Testis (tissue), 2 donors: ENCODE measurements at regions not wholly inside any gene's neighbourhood (a gene's known extent, or its start where the extent isn't known, plus 50 kb on each side); places are given as distances from the start of the nearest gene placed in this dataset.

ENCODE experiments used
- DNase-seq: peaks from one replicate; pipeline ENCODE4 v3.0.0-alpha.2; 2019
- H3K27ac ChIP-seq, 2 donors: fragments of 200-600 bp; sonication (generic); one replicate each; pipeline ENCODE4 v1.5.1; 2019
- H3K27me3 ChIP-seq: fragments of 200-600 bp; sonication (generic); one replicate; pipeline ENCODE4 v1.5.1; 2019
- H3K36me3 ChIP-seq: fragments of 200-600 bp; sonication (generic); one replicate; pipeline ENCODE4 v1.5.1; 2017; ENCODE audit warnings: low read depth; ENCODE audit errors: missing control alignments
- H3K4me1 ChIP-seq: fragments of 200-600 bp; sonication (generic); one replicate; pipeline ENCODE4 v1.5.1; 2019
- H3K4me3 ChIP-seq, 2 donors: fragments of 200-600 bp; sonication (generic); one replicate each; pipeline ENCODE4 v1.5.1; 2017 to 2019
- H3K9me3 ChIP-seq: fragments of 200-600 bp; sonication (generic); one replicate; pipeline ENCODE4 v1.5.1; 2017
- POLR2A ChIP-seq: fragments of 450-650 bp; IDR thresholded peaks from one replicate; pipeline ENCODE4 v1.6.1; 2017; ENCODE audit warnings: antibody characterized with exemption, mild to moderate bottlenecking, moderate library complexity
- WGBS, 2 donors: methylation state at CpG; one replicate each; pipeline ENCODE4 v1.1.5; 2018; 5-methylcytosine and 5-hydroxymethylcytosine counted together
- intact Hi-C: fragments of 100-400 bp; cut with DNase I; formaldehyde crosslinking; loops from one replicate; pipeline ENCODE4 v1.15.1; 2023; ENCODE audit warnings: low total_unique reads
- TF ChIP-seq, protein P1 (sequence below), 3 experiments: fragments of 450-650 bp in 2 of 3; fragments of 200-600 bp in 1 of 3; sonication (generic) in 1 of 3; IDR thresholded peaks; one replicate each; pipeline ENCODE4 v1.5.1; 2016 to 2019; ENCODE audit warnings: antibody characterized with exemption in 3 of 3, mild to moderate bottlenecking in 2 of 3, moderate library complexity in 1 of 3

DNA sequence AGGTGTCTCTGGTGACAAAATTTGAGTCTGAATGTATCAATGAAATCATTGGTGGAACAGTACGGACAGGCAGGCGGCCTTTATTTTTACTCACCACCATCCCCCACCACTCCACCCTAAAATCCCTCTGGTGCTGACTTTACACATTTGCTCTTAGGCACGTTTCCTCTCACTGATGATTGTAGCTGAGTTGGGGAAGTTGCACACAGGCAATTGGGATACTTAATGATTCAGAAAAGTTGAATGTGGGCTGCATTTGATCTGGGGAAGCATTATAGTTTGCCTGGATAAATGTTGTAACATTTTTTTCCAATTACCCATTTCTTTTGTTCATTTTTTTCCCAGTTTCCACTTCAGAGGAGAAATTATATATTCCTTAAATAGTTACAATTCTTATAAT is 658.4 kb downstream of the TLR4 start:
- intact Hi-C loops, result no loop called here
- no peak for TF ChIP-seq POLR2A
- TF ChIP-seq, protein P1, sequence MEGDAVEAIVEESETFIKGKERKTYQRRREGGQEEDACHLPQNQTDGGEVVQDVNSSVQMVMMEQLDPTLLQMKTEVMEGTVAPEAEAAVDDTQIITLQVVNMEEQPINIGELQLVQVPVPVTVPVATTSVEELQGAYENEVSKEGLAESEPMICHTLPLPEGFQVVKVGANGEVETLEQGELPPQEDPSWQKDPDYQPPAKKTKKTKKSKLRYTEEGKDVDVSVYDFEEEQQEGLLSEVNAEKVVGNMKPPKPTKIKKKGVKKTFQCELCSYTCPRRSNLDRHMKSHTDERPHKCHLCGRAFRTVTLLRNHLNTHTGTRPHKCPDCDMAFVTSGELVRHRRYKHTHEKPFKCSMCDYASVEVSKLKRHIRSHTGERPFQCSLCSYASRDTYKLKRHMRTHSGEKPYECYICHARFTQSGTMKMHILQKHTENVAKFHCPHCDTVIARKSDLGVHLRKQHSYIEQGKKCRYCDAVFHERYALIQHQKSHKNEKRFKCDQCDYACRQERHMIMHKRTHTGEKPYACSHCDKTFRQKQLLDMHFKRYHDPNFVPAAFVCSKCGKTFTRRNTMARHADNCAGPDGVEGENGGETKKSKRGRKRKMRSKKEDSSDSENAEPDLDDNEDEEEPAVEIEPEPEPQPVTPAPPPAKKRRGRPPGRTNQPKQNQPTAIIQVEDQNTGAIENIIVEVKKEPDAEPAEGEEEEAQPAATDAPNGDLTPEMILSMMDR (IDR thresholded peaks at IDR 0.05), result no peak
- 81 to 85% methylated on average over 3 of the region's 3 CpGs for WGBS, 2 donors
- Histone ChIP-seq H3K36me3 (no peaks in the 10 kb centered on the region), H3K4me1 (no peaks in the 10 kb centered on the region), H3K4me3 (no peak overlapping the region), H3K9me3 (no peaks in the 10 kb centered on the region), H3K27me3 (no peaks in the 10 kb centered on the region), H3K27ac (no peak overlapping the region)
- DNase-seq, result no peak

DNA sequence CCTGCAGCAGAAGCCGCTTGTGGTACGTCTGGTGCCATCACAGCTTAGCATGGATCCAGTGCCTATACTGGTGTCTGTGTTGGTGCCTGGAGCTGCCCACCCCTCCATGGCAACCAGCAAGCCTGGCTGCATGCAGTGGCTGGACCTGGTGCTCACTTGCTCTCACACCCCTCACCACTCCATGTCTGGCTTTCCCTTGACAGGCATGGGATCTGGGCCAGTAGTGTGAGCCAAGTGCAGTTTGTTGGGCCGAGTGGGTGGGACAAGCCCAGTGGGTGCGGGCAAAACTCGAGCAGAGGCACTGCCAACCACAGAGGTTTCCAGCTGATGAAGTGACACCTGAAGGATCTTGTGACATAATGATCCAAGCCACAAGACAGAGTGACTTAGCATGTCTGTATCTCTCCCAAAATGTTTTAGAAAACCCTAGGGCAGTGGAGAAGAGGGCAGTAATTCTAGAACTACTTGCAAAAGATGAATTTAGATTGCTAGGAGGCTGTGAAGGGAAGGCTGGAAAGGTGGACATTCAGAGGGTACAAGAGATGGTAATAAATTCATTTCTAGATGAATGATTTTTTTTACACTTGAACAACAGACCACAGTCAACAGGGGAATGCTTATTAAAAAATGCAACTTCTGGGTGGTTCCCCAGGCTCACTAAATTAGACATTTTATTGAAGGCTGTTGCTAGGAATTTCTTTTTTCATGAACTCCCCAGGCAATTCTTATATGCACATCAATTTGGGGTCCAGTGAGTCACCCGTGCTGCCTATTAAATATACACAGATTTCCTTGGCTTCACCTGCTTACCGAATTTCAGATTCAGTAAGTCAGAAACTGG is 660.3 kb downstream of the TLR4 start:
- Histone ChIP-seq H3K4me3 (no peak overlapping the region), H3K27me3 (no peaks in the 10 kb centered on the region), H3K27ac (no peak overlapping the region), H3K36me3 (no peaks in the 10 kb centered on the region), H3K9me3 (no peaks in the 10 kb centered on the region), H3K4me1 (no peaks in the 10 kb centered on the region)
- WGBS, 2 donors, result 80 to 90% methylated on average over 6 to 7 of the region's 7 CpGs
- intact Hi-C loops, result no loop called here
- DNase-seq, result no peak
- TF ChIP-seq, protein P1 (IDR thresholded peaks at IDR 0.05), result no peak
- TF ChIP-seq POLR2A, result no peak

DNA sequence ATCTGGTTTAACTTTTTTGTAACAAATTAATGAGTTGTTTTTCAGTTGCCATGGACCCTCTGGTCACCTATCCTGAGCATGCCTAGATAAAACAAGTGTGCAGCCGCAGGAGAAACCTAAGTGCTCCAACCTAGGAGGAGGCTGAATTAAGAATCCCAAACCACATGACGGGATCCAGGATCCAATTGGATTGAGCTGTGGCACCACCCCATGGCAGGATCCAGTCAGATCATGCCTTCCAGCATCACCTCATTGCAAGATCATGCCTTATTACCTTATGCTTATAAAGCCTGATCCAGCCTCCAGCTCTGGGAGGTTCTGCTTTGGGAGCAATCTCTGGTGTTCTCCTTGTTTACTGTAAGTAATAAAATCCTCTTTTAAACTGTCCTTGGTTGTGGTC is 662.0 kb downstream of the TLR4 start:
- DNase-seq, result no peak
- intact Hi-C loops, result no loop called here
- H3K36me3 ChIP-seq, result no peaks in the 10 kb centered on the region
- H3K27me3 ChIP-seq, result no peaks in the 10 kb centered on the region
- no peak overlapping the region for H3K4me3 ChIP-seq
- no peak for TF ChIP-seq POLR2A
- TF ChIP-seq, protein P1 (IDR thresholded peaks at IDR 0.05), result no peak
- no peaks in the 10 kb centered on the region for H3K4me1 ChIP-seq
- no peaks in the 10 kb centered on the region for H3K9me3 ChIP-seq
- 92 to 97% methylated on average over 2 of the region's 2 CpGs for WGBS, 2 donors
- no peak overlapping the region for H3K27ac ChIP-seq

DNA sequence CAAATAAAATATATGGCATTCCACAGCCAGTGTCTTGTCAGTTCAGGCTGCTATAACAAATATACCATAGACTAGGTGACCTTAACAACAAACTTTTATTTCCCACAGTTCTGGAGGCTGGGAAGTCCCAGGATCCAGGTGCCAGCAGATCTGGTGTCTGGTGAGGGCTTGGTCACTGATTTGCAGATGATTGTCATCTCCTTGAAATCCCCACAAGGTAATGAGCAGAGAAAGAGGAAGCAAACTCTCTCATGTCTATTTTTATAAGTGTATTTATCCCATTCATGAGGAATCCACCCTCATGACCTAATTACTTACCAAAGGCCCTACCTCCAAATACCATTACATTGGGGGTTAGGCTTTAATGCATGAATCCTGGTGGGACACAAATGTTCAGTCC is 663.2 kb downstream of the TLR4 start:
- no peaks in the 10 kb centered on the region for H3K9me3 ChIP-seq
- no peaks in the 10 kb centered on the region for H3K4me1 ChIP-seq
- no peak for DNase-seq
- no peak overlapping the region for H3K27ac ChIP-seq
- TF ChIP-seq, protein P1 (IDR thresholded peaks at IDR 0.05), result no peak
- no peak for TF ChIP-seq POLR2A
- H3K4me3 ChIP-seq, result no peak overlapping the region
- intact Hi-C loops, result no loop called here
- no peaks in the 10 kb centered on the region for H3K27me3 ChIP-seq
- no peaks in the 10 kb centered on the region for H3K36me3 ChIP-seq

GRCh38 chr9:118384531-118385100 is 680.4 kb downstream of the TLR4 start:
- H3K9me3 ChIP-seq, result no peaks in the 10 kb centered on the region
- H3K4me3 ChIP-seq, result no peak overlapping the region
- DNase-seq, result no peak
- WGBS, 2 donors, result 65 to 67% methylated on average over 3 of the region's 3 CpGs
- no peaks in the 10 kb centered on the region for H3K4me1 ChIP-seq
- no peaks in the 10 kb centered on the region for H3K27me3 ChIP-seq
- intact Hi-C loops, result no loop called here
- no peaks in the 10 kb centered on the region for H3K36me3 ChIP-seq
- no peak overlapping the region for H3K27ac ChIP-seq
- TF ChIP-seq, protein P1 (IDR thresholded peaks at IDR 0.05), result no peak
- TF ChIP-seq POLR2A, result no peak
